Stimulated activated CD8-positive, alpha-beta memory T cell treated with anti-CD3 and anti-CD28 coated beads, Interleukin-15, amount 100 ng/mL, for 48 hours (primary cell): ENCODE measurements at regions not wholly inside any gene's neighbourhood (a gene's known extent, or its start where the extent isn't known, plus 50 kb on each side); places are given as distances from the start of the nearest gene placed in this dataset.
A peak's percentile ranks its signal among the peaks of the same experiment; 100 is the strongest.
"Not testable (repeated sequence)": the region's sequence is repeated elsewhere in the genome, so short reads cannot be mapped to it uniquely, and the experiment has no call there.

Experiments
- DNase-seq, 2 donors: peaks; one replicate each; pipeline ENCODE4 v3.0.0-alpha.2; 2020; ENCODE audit warnings: low read depth in 2 of 2

GRCh38 chr5:102666164-102666946 lies 88.8 kb upstream of the PAM start:
- DNase-seq, result no peak

GRCh38 chr5:102668220-102668932 lies 86.7 kb upstream of the PAM start:
- DNase-seq, result no peak

DNA sequence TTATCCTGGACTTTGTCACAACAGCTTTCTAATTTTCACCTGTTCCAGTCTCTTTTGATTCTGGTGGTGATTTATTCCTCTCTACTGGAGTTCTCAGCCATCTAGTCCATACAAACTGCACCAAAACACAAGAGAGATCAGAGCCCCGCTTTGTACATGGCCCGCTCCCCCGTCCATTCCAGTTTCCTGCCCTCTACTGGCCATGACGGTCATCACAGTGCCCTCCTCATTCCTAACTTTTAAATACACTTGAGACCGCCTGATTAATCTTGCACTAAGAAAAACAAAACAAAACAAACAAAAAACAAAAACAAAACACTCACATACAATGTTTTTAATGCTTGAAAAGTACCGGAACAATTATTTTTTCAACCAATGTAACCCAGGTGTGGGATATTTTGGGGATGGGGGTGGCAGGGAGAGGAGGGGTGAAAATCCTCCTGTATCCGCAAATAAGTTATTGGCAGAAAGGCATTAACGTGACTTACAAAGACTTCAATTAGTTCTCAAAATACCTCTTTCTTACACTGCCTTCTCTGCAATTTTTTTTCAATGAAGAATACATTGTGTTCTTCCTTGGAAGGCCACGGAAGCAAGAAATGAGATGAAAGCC lies 84.8 kb upstream of the PAM start:
- DNase-seq, result no peak

- DNase-seq, result not testable (repeated sequence)
Observed at GRCh38 chr5:102671033-102671734, 83.9 kb upstream of the PAM start.

GRCh38 chr5:102678267-102679058 lies 76.6 kb upstream of the PAM start:
- DNase-seq, result no peak

- DNase-seq, result peak; percentile 30 to 48
Observed at GRCh38 chr5:102681403-102681983, 73.6 kb upstream of the PAM start.

GRCh38 chr5:102682101-102682647 lies 72.9 kb upstream of the PAM start:
- DNase-seq, result no peak

GRCh38 chr5:102688076-102688475 lies 67.0 kb upstream of the PAM start:
- DNase-seq, result not testable (repeated sequence)

DNA sequence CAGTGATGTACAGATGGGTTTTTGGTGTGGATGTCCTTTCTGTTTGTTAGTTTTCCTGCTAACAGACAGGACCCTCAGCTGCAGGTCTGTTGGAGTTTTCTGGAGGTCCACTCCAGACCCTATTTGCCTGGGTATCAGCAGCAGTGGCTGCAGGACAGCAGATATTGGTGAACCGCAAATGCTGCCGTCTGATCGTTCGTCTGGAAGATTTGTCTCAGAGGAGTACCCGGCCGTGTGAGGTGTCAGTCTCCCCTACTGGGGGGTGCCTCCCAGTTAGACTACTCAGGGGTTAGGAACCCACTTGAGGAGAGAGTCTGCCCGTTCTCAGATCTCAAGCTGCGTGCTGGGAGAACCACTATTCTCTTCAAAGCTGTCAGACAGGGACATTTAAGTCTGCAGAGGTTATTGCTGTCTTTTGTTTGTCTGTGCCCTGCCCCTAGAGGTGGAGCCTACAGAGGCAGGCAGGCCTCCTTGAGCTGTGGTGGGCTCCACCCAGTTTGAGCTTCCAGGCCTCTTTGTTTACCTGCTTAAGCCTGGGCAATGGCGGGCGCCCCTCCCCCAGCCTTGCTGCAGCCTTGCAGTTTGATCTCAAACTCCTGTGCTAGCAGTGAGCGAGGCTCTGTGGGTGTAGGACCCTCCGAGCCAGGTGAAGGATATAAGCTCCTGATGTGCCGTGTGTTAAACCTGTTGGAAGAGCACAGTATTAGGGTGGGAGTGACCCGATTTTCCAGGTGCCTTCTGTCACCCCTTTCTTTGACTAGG lies 66.3 kb upstream of the PAM start:
- not testable (repeated sequence) for DNase-seq

- no peak for DNase-seq
Observed at GRCh38 chr5:102690910-102691309, 64.2 kb upstream of the PAM start.

DNA sequence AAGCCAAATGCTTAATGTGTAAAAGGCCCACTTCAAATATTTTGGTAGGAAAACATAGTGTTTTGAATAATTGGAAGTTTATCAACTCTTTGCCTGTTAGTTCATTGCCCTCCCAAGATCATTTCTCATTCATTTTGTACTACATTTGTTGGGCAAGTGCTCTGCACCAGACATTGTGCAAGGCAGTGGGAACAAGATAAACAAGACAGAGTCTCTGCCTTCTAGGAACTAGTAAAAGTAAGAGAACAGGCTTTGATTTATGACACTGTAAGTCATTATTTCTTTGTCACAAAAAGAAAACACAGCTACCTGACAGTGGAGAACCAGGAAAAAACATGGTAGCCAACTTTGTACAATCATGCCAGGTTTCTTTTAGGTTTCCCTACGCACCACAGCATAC lies 63.7 kb upstream of the PAM start:
- no peak for DNase-seq

GRCh38 chr5:102700120-102700831 lies 54.8 kb upstream of the PAM start:
- DNase-seq, result no peak

DNA sequence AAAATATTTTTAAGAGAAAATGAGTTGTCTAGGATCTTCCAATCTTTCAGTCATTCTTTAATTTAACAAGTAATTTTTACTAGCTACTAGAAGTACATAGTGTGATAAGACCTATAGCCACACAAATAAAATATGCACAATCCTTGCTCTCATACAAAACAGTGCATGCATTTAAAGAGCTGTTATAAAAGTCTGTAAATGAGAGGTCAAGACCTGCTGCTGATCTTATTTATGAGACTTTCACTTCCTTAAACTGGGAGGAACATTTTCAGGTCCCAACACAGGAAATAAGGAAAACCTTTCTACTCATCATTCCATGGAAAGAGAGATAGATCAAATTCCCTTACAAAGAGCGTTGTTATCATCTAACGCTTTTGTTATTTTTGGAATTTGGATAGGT lies 54.2 kb upstream of the PAM start:
- DNase-seq, result no peak

DNA sequence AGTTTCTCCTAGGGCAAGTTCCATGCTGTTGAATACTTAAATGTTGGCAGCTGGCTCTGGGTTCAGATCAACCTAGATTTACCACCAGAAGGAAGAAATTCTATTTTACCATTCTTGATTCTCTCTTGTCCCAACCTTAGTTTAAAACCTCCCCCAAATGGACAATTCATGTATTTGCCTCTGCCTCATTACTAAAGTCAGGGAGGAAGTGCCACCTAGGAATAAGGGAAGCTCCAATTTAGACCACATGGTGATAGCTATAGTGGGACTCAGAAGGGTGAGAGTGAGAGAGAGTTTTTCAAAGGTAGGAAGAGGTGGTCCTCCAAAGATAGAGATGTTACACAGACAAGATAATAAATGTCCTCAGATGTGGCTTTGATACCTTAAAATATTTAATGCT lies 53.4 kb upstream of the PAM start:
- DNase-seq, result no peak
